Activated CD4-positive, alpha-beta T cell treated with anti-CD3 and anti-CD28 coated beads, Interleukin-2, amount 50 U/mL, for 24 hours (primary cell): ENCODE measurements at regions not wholly inside any gene's neighbourhood (a gene's known extent, or its start where the extent isn't known, plus 50 kb on each side); places are given as distances from the start of the nearest gene placed in this dataset.

Experiments
- DNase-seq, 2 donors: peaks; one replicate each; pipeline ENCODE4 v3.0.0-alpha.2; 2020; ENCODE audit warnings: low read depth in 1 of 2, low spot score in 1 of 2

DNA sequence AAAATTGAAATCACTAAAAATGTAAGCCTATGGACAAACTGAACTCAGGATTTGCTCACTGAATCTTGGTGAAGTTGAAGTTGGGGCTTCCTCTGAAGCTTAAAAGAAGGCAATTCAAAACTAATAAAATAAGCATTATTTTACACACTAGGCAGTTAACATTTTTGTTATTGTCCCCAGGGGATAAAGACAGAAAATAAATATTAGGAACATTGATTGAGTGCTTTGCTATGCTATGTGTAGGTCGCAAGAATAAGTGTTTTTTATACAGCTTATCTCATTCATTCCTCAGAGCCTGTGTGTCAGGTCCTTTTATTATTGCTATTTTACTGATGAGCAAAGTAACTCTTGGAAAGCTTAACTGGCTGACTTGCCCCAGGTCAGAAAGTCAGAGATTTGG, 82.2 kb downstream of the ZNF608 start:
- no peak for DNase-seq

DNA sequence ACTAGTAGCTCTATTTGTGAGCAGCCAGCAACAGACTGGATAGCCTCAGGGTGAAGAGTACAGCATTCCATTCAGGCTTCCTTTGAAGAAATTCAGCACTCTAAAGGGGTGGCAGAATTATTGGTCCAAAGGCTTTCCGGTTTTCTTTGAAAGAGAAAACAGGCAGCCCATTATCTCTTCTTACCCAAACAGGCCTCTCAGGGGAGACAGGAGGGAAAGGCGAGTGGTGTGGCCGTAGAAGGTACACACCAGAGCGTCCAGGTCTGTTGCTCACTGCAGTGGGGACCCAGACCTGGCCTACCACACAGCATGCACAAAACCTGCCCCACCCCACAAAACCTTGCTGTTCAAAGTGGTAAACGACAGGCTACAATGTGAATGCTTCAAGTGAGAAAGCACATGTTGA, 83.3 kb downstream of the ZNF608 start:
- no peak for DNase-seq

DNA sequence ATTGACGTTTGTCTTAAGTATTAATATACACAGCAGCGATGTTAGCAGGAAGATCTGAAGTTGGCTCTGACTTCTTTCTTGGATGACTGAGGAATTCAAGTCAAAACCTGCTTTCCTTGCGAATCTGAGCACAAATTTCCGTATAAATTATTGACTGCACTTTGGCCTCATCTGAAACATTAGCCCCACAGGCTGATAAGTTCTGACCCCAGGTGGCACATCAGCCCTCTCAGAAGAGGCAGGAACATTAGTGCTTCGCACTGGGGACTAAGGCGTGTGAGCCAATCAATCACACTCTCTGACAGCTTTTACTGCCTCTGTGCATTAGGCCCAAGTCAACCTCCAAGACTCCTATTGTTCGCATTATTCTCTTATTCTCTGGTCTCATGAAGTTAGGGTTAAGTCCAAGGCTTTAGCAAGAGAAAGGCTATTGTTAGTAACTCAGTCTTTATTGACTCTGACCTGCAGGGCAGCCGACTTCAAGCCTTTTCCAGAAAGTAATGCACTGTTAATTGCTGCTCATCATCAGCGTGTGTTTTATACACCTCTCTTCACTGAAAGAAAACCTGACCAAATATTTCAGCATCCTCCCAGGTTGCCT, 84.2 kb downstream of the ZNF608 start:
- DNase-seq, result no peak

DNA sequence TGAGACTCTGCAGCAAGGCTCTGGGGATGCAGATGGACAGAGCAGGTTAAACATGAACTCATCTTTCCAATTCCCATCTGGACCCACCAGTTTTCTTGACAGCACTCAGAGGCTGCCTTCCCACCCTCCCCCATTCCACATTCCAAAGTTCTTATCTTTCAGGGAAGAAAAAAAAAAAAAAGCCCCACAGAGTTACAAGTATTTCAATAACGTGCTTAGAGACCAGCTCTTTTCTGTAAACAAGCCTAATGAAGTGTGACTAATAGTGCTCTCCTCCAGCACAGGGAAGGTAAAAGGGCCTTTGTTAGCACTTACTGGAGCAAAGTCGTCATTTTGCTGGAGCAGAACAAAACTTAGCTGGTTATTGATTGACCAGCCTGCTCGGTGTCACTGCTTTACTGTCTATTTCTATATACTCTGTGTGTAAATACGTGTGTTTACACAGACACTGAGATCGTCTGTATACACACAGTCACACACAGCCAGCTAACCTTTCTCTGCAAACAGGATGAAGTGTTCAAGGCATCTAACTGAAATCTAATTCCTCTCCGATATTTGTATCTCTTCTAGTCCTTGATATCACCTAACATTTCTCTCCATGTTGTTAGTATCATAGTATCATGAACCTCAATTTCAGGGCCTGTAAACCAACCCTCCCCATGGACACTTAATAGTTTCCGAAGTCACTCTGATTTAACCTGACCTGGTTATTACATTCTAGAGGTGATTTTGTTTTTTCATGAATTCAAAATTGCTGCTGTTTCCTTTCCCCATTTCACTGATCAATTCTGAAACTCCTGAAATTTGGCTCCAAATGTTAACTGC, 84.9 kb downstream of the ZNF608 start:
- DNase-seq, result no peak

DNA sequence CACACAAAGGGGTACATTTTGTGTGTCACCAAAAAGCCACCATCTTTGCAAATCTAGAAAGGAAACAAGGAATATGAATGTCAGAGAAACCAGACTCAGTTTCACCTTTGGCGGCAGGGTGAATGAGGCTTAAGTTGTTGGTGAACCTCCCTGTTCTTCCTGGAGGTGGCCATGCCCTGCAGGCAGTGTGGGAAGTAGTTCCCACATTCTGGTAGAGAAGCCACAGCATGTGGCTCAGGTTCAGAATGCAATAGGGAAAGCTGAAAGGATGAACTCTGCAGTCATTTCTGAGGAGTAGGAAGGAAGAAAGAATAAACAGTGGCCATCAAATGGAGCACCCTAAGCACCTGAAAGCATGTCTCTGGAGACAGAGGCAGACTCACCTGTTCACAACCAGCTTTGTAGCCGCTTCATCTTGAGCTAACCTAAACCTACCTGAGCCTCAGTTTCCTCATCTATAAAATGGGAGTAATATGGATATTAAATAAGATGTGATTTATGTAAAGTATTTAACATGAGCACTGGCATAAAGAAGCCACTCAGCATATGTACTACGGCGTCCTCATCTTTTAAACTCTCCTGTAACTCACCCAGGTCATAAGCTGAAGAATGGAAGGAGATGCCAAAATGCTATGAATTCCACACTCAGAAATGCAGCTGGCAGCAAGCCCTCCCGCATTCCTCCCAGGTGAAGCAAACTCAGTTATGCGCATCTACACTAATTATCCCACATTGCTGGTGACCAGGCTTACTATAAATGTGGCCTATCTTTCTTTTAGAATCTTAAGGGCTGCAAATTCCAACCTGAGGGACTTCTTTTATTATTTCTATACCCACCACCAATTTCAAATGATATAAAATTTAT, 86.0 kb downstream of the ZNF608 start:
- DNase-seq, result no peak

DNA sequence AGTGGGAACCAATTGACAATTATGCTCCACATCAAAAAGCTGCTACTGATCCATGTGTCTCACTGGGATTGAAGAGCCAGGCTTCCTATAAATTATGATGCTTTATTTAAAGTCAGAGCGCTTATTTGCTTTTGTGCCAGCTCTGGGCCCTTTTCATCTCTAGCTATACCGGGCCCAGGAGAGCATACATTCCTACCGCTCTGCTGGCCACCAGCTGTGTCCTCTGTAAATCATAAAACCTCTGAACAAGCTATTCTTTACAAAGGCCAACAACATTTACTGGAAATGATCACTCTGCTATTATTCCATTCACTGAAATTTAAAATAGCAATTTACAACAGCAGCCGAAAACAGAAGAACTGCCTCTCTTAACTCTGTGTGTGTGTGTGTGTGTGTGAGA, 86.6 kb downstream of the ZNF608 start:
- DNase-seq, result no peak

DNA sequence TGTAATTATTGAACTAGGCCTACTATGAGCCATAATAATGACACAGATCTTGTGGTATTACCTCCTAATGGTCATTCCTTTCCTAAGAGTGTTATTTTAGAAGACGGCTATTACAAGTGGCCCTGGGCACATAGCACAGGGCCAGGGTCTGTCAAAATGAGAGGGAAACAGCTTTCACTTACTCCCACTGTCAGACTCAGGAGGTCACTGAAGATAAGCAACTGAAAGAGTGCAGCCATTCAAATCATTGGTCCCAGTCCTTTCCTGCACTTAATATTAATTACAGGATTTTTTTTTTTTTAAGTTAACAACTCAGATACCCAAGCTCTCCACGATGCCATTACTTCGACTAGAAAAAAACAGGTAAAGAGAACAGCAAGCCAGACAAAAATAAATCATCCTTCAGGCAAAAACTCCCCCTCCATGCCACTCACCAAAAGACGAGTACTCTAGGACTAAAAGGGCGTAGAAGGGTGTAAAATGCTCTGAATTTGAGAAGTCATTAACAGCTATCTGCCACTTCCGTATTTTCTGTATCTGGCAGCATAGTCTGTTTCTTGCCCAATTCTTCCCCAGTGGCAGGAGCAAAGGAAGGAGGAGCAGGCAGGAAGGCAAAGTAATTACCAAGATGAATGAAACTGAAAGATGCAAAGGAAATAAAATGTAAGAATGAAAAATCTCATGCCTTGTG, 87.4 kb downstream of the ZNF608 start:
- no peak for DNase-seq

DNA sequence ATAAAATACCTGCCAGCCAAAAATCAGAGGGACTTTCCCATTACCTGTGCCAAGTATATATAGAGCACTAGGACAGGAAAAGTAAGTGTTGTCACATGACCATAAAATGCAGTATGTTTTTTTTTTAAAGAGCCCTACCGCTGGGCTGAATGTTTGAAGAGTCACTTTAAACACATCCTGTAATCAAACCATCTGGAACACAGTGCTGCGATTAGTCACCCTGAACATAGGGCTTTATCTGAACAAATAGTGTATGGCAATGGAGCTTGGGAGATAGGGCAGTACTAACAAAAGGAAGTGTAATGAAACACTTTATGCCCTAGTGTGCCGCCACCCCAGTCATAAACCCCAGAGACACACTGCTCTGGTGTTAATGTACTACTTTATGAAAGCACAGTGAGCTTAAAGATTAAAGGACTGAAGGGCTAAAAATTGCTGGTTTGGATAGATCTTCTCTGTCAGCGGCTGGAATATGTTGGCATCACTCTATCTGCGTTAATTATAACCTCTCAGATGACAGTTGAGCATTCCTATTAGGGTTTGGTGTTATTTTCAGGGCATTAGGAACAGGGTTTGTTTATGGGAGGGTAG, 90.4 kb downstream of the ZNF608 start:
- no peak for DNase-seq

DNA sequence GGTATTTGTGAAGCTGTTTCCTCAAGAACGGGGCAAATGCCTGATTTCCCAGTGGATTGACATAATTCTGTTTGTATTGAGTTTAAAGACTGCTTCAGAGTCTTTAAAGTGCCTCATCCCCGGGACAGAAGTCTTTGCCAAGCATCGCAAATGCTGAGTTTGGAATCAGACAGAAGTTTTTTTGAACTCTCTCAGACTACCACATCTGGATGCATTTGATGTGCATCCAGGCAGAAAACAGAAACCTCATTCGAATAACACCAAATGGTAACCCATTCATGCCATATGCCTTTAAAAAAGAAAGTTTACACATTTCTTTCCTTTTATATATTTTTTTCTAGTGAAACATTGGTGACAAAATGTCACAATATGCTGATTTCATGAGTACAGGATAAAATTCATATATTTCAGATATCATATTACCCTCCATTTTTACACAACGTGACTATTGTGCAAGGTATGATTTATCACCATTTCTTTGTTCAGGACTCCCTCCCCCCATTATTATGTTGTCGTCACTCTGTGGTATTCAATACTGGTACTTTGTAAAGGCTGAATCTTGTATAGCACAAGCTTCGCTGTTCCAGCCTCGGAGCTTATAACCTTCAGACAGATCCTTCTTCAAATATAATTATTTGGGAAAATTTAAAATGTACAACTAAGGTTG, 91.1 kb downstream of the ZNF608 start:
- no peak for DNase-seq

DNA sequence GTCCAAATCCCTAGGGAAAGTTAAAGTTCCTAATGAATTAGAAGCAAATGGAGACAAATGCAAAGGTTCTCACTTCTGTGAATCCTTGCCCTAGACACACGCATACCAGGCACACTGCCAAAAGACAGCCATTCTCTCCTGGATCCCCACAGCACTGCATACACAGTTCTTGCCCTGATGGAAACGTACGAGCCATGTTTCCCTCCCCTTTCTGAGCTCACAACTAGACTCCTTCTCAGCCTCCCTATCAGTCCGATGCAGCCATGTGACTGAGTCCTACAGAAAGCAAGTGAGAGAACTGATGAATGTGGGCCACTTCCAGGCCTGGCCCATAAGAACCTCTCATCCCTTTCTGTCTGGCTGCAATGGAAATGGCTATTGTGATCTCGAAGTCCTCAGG, 92.0 kb downstream of the ZNF608 start:
- no peak for DNase-seq

DNA sequence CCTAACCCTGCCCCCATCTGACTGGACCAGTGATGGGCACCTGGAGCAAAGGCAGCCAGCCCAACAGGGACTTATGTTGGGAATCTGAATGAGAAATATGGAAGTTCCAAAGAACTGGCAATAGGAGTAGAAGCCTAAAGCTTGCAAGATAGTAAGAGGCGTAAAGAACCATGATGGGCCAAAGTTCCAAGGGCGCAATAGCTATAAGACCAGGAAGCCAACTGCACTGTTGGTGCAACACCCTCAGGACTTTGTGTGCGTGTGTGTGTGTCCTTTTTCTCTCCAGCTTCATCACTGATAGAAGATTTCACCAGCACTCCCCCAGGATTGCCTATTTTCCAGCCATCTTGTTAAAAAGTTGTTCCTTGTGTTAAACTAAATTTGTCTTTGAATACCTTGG, 92.8 kb downstream of the ZNF608 start:
- no peak for DNase-seq

DNA sequence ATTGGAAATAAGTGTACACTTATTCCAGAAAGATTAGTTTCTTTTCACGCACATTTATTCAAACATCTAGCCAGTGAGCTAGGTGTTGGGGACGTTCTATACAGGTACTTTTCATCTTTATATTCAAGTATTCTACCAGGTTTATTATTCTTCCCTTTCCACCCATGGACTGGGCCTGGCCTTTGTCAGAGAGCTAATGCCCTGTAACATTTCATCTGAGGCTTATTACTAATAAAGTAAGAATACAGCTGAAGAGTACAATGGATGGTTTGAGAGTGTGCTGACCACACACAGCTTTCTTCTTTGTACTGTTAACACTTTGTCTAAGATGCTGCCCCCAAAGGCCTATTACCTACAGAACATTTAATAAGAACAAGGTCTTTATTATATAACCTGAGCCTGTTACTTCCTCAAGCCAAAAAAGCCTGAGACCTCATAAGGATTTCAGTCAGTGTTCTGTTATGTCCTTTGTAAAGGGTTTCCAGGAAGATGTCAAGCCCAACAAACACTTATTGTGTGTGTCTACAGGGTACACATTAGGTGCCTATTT, 93.5 kb downstream of the ZNF608 start:
- no peak for DNase-seq

DNA sequence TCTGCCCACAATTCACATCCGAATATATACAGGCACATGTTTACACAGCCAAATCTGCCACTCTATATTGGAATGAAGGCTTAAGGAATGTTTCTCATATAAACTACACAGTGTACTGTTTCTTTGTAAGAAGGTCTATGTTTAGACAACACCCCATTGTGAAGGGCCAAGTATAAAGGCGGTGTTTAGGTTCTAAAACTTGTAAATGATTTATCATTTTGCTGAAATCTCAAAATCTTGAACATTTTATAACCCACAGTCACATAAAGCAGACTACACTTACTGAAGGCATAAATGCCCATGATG, 94.0 kb downstream of the ZNF608 start:
- DNase-seq, result no peak

DNA sequence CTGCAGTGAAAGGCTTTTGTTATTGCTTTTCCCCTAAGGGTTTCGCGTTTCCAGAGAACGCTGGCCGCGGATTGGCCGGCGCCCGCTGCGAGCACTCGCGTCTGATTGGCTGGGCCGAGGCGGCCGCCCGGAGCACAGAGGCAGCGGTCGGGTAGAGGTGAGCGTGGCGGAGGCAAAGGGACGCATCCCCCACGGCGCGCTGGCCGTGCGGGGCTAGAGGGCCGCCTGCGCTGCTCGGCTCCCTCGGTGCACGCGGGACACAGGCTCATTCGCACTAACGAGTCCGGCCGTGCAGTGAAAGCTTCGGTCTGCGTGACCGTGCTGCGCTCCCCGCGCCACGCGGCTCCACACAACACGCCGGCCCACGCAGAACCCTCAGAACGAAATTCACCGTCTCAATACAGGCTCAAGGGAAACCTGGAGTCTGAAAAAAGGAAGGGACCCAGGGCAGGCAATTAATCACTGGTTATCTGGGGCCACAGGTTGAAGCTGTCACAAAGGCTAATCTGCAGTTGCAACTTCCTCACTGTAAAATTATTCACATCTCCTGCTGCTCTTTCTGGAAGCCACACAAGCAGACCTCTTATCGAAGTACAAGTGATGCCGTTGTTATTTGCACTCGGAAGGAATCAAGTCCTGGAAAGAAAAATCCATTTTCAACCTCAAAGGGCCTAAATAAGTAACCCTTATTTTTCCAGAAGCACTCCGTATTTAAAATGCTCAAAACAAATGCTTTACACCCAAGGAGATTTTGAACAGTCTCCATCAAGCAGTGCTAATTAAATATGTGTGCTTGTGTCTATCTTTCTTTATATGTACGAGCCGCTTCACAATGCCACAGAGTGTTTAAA, 94.6 kb downstream of the ZNF608 start:
- DNase-seq, result no peak

DNA sequence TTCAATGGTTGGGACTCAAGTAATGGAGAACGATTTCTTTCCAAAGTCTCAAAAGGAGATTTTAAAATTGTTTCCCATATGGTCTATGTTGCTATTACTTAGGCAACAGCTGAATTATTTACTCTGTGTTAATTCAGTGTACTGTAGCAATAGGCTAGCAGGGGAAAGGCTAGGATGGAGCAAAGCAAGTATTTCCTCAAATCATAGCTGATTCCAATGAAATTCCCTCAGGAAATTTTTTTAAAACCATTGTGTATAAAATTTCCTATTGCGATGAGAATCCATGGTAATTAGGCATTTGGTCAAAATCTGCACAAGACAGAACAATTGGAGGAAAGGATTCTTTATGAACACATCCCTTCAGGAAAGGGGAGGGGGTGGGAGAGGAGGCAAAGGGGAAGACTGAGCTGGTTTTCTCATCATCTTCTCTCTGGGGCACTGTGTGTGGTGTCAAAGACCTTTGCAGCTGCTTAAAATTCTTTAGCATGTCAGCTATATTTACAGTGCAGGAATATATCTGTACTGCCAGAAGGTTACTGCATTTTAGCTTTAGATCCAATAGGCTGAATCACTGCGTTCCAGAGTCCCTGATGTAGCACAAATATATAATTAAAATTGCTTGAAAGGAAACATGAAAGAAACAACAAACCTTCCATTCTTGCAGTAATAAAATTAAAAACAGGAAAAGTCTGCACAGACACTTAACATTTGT, 95.3 kb downstream of the ZNF608 start:
- no peak for DNase-seq

DNA sequence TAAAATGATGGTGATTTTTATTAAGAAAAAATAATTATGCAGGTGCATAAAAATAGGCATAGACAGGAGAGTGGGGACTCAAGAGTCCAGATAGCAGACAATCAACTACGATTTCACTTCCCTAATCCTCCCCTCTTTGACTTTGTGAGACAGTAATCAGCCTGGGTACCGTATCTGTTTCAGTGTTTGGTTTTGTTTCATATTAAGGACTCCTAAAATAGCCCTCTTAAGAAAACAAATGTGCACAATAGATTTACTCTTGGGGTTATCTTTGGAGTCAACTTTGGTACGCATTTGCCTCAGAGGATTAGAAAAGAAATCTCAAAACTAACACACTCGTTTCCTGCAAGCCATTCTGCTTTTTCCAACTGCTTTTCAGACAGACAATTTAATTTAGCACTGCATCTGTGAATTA, 96.3 kb downstream of the ZNF608 start:
- DNase-seq, result no peak

DNA sequence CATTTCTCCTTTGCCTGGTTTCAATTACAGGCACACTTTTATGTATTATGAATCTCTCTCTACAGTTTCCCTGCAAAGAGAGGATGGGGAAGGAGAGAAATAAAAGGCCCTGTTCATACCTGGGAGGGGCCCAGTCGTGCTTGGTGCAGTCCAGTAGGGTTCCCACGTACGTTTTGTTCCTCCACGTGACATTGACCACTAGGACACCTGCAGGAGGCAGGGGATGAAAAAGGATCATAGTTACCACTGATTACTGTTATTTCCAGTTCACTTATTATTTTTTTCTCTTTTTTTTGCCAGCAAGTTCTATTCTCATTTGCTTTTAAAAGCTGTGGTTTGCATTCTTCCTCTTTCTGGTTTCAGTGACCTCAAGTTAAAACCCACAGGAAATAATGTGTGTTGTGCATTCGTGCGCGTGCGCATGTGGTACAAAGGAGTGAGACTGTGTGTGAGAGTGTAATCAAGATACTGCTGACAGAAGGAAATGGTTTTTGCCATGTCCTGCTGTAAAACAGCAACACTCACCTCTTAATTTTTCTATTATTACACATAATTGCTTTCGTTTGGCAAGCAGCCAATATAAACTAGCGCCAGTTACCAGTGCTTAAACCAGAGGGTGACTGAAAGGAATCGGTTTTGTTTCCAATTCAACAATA, 96.8 kb downstream of the ZNF608 start:
- peak in 1 of 2 donors; percentile 46 for DNase-seq

DNA sequence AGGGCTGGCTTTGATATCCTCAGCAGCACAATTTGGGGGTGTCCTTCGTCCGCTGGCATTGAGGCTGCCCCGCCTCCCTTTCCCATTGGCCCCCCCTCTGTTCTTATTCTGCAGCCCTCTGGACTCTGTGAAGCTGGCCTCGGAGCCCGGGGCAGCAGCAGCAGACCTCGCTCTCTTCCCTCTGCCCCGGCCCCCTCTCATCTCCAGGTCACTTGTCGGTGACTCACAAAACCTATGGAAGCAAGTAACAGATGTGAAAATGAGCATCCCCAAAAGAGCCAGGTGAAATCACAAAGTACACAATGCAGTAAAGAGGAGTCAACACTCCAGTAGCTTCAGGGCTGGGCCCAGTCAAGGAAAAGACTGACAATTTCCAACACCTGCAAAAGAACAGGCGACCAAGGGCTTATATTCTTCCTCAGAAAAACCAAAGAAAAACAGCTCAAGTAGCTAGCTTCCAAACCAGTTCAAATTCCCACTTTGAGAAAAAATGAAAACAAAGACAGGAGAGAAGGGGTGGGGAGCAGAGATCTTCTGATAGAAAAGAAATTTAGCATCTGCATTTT, 97.5 kb downstream of the ZNF608 start:
- DNase-seq, result no peak
